HCT116 (cell line): ENCODE measurements at regions not wholly inside any gene's neighbourhood (a gene's known extent, or its start where the extent isn't known, plus 50 kb on each side); places are given as distances from the start of the nearest gene placed in this dataset.

Experiments used
- ATAC-seq: fragments of 200-7000 bp; cut with Tn5 transposase; 2 replicates; pipeline ENCODE4 v1.9.1; 2020; ENCODE audit warnings: mild to moderate bottlenecking, moderate library complexity
- BruUV-seq: library from RNA; stranded (reverse); fragments of 400-500 nt; replicated peaks from 2 replicates; lab custom pipeline; 2021; lab: Mats Ljungman, UMichigan
- CTCF ChIA-PET: fragments of 300-600 bp; sonication (Branson Sonifier 250); formaldehyde crosslinking; loops from one replicate; lab custom pipeline; 2021; ENCODE audit warnings: antibody characterized with exemption; lab: Charles Lee
- POLR2A ChIA-PET: fragments of 300-600, 350-600 bp; sonication (Branson Sonifier 250); formaldehyde crosslinking; loops from one replicate; lab custom pipeline; 2021; ENCODE audit warnings: antibody characterized with exemption; lab: Charles Lee
- RAD21 ChIA-PET, 2 experiments: fragments of 300-600 bp; sonication (Branson Sonifier 250); formaldehyde crosslinking; loops; one replicate each; lab custom pipeline; 2023; ENCODE audit warnings: low total read pairs in 2 of 2; ENCODE audit not compliant: uncharacterized antibody in 2 of 2, unreplicated experiment in 2 of 2, low non-redundant PET in 1 of 2; lab: Charles Lee
- DNase-seq: peaks from one replicate; pipeline ENCODE4 v3.0.0-alpha.2; 2010; ENCODE audit warnings: low read depth, low spot score
- H2AFZ ChIP-seq: fragments of 200-600 bp; shearing (Covaris generic), sonication (generic); 2 replicates; pipeline ENCODE4 v1.6.1; 2017; ENCODE audit warnings: low read depth, mixed run types, mixed read lengths, antibody characterized with exemption, low read length; ENCODE audit not compliant: poor library complexity, severe bottlenecking
- H3K27ac ChIP-seq: 2 replicates; pipeline ENCODE4 v1.5.1; 2012; ENCODE audit warnings: low read depth, low read length
- H3K27me3 ChIP-seq: fragments of 200-600 bp; sonication (generic); 2 replicates; pipeline ENCODE4 v1.6.1; 2016; ENCODE audit warnings: mixed run types, low read length, mixed read lengths; ENCODE audit not compliant: insufficient read depth
- H3K36me3 ChIP-seq, 2 experiments: fragments of 200-500 bp in 1 of 2; fragments of 200-600 bp in 1 of 2; sonication (Bioruptor generic) in 1 of 2; sonication (generic) in 1 of 2; 2 replicates each; pipeline versions ENCODE4 v1.5.1 to v1.6.1; 2014 to 2016; ENCODE audit warnings: low read length in 2 of 2, inconsistent platforms in 1 of 2, mixed read lengths in 1 of 2, mixed run types in 1 of 2; ENCODE audit not compliant: insufficient read depth in 2 of 2, control insufficient read depth in 1 of 2
- H3K4me1 ChIP-seq, 2 experiments: fragments of 200-600 bp in 1 of 2; sonication (generic) in 1 of 2; 2 replicates each; pipeline versions ENCODE4 v1.5.1 to v1.6.1; 2012 to 2017; ENCODE audit warnings: low read length in 2 of 2, inconsistent platforms in 1 of 2, mild to moderate bottlenecking in 1 of 2, mixed read lengths in 1 of 2, mixed run types in 1 of 2, moderate library complexity in 1 of 2; ENCODE audit not compliant: insufficient read depth in 2 of 2, control insufficient read depth in 1 of 2
- H3K4me2 ChIP-seq: fragments of 200-600 bp; sonication (generic); 2 replicates; pipeline ENCODE4 v1.6.1; 2017; ENCODE audit warnings: mixed run types, low read length, mixed read lengths
- H3K4me3 ChIP-seq, 2 experiments: fragments of 200-600 bp in 1 of 2; sonication (generic) in 1 of 2; replicated peaks in 1 of 2; 2 replicates each; pipeline ENCODE4 v1.5.1; 2011 to 2016; ENCODE audit warnings: low read length in 2 of 2, control low read depth in 1 of 2, low read depth in 1 of 2, mild to moderate bottlenecking in 1 of 2, mixed read lengths in 1 of 2, mixed run types in 1 of 2
- H3K79me2 ChIP-seq: fragments of 200-600 bp; sonication (generic); 2 replicates; pipeline ENCODE4 v1.6.1; 2017; ENCODE audit warnings: mild to moderate bottlenecking, mixed run types, low read length, moderate library complexity, mixed read lengths; ENCODE audit not compliant: insufficient read depth
- H3K9ac ChIP-seq: fragments of 200-600 bp; sonication (generic); 2 replicates; pipeline ENCODE4 v1.6.1; 2016; ENCODE audit warnings: low read length, mixed read lengths
- H3K9me2 ChIP-seq: fragments of 200-600 bp; sonication (generic), shearing (Covaris generic); 2 replicates; pipeline ENCODE4 v1.6.1; 2017; ENCODE audit warnings: mixed run types, mild to moderate bottlenecking, moderate library complexity; ENCODE audit not compliant: insufficient read depth
- H3K9me3 ChIP-seq, 2 experiments: fragments of 200-500 bp in 1 of 2; fragments of 200-600 bp in 1 of 2; sonication (Bioruptor generic) in 1 of 2; sonication (generic) in 1 of 2; 2 replicates each; pipeline ENCODE4 v1.6.1; 2014 to 2017; ENCODE audit warnings: low read length in 2 of 2, mixed read lengths in 2 of 2, inconsistent platforms in 1 of 2, low read depth in 1 of 2, mild to moderate bottlenecking in 1 of 2, mixed run types in 1 of 2, moderate library complexity in 1 of 2; ENCODE audit not compliant: control insufficient read depth in 1 of 2, insufficient read depth in 1 of 2
- H4K20me1 ChIP-seq: fragments of 200-600 bp; sonication (generic), shearing (Covaris generic); 2 replicates; pipeline ENCODE4 v1.6.1; 2017; ENCODE audit warnings: mixed run types, mild to moderate bottlenecking, moderate library complexity; ENCODE audit not compliant: insufficient read depth
- ATF3 ChIP-seq: IDR thresholded peaks from 2 replicates; pipeline ENCODE4 v1.6.1; 2012
- CEBPB ChIP-seq: IDR thresholded peaks from 2 replicates; pipeline ENCODE4 v1.6.1; 2012; ENCODE audit warnings: low read depth
- CTCF ChIP-seq, 3 experiments: fragments of 200-600 bp in 1 of 3; sonication (generic) in 1 of 3; IDR thresholded peaks in 2 of 3; conservative IDR thresholded peaks in 1 of 3; 2 replicates each; pipeline ENCODE4 v1.5.1; 2012 to 2017; ENCODE audit warnings: low read depth in 2 of 3, low read length in 2 of 3, antibody characterized with exemption in 1 of 3, borderline replicate concordance in 1 of 3, control low read depth in 1 of 3, mild to moderate bottlenecking in 1 of 3, mixed read lengths in 1 of 3, mixed run types in 1 of 3, moderate library complexity in 1 of 3; ENCODE audit not compliant: insufficient read depth in 1 of 3
- EZH2 ChIP-seq: fragments of 200-600 bp; sonication (generic); IDR thresholded peaks from 2 replicates; pipeline ENCODE4 v1.6.1; 2017; ENCODE audit warnings: antibody characterized with exemption, mixed run types
- EZH2phosphoT487 ChIP-seq: fragments of 200-600 bp; IDR thresholded peaks from 2 replicates; pipeline ENCODE4 v1.6.1; 2018; ENCODE audit warnings: antibody characterized with exemption, borderline replicate concordance
- FOSL1 ChIP-seq: IDR thresholded peaks from 2 replicates; pipeline ENCODE4 v1.6.1; 2012; ENCODE audit warnings: low read depth
- JUND ChIP-seq: IDR thresholded peaks from 2 replicates; pipeline ENCODE4 v1.6.1; 2012
- MAX ChIP-seq: IDR thresholded peaks from 2 replicates; pipeline ENCODE4 v1.6.1; 2012
- POLR2A ChIP-seq: IDR thresholded peaks from 2 replicates; pipeline ENCODE4 v1.7.0; 2011; ENCODE audit warnings: borderline replicate concordance; ENCODE audit not compliant: insufficient read depth, insufficient read length; ENCODE audit errors: extremely low read depth
- REST ChIP-seq: IDR thresholded peaks from 2 replicates; pipeline ENCODE4 v1.6.1; 2012; ENCODE audit warnings: low read depth
- SIN3A ChIP-seq: IDR thresholded peaks from 2 replicates; pipeline ENCODE4 v1.6.1; 2012; ENCODE audit warnings: low read depth
- SP1 ChIP-seq: IDR thresholded peaks from 2 replicates; pipeline ENCODE4 v1.6.1; 2012; ENCODE audit warnings: low read depth
- YY1 ChIP-seq: IDR thresholded peaks from 2 replicates; pipeline ENCODE4 v1.6.1; 2011; ENCODE audit warnings: low read length, low read depth, moderate library complexity, mild to moderate bottlenecking; ENCODE audit not compliant: insufficient replicate concordance; ENCODE audit errors: extremely low read depth
- ZBTB33 ChIP-seq: IDR thresholded peaks from 2 replicates; pipeline ENCODE4 v1.6.1; 2011; ENCODE audit warnings: mild to moderate bottlenecking, low read length, moderate library complexity; ENCODE audit not compliant: insufficient replicate concordance; ENCODE audit errors: extremely low read depth
- intact Hi-C: fragments of 100-400 bp; cut with micrococcal nuclease; formaldehyde crosslinking; loops from 2 replicates; pipeline ENCODE4 v1.10.0; 2022

- Histone ChIP-seq H3K9me3 (peaks cover 0 to 4% of the 10 kb centered on the region in 2 experiments; a peak in 1 of 4 replicates), H3K27ac (no peak overlapping the region), H3K27me3 (no peaks in the 10 kb centered on the region), H3K4me3 (no peak overlapping the region), H2AFZ (no peak overlapping the region), H3K9ac (no peak overlapping the region), H3K4me1 (peaks cover 12 to 26% of the 10 kb centered on the region in 2 experiments), H3K9me2 (no peaks in the 10 kb centered on the region), H3K79me2 (no peaks in the 10 kb centered on the region), H4K20me1 (no peaks in the 10 kb centered on the region), H3K36me3 (no peaks in the 10 kb centered on the region), H3K4me2 (no peak overlapping the region)
- POLR2A ChIA-PET, result interaction anchor here (0.6 kb wide), 1 partner anchor 79 kb away, joined by 4 read pairs; no protein-coding TSS in a partner anchor
- RAD21 ChIA-PET, result no interaction called here
- intact Hi-C loops, result no loop called here
- CTCF ChIA-PET, result no interaction called here
- no peak for DNase-seq
- TF ChIP-seq ATF3 (no peak), ZBTB33 (no peak), JUND (no peak), POLR2A (no peak), SIN3A (no peak), CTCF (IDR thresholded peaks at IDR 0.05 in 2 of 3, conservative IDR thresholded peaks at IDR 0.05 in 1 of 3; ENCODE audit: borderline replicate concordance in 1 of 3, insufficient read depth in 1 of 3, low read depth in 2 of 3, low read length in 2 of 3) (no peak), SP1 (no peak), EZH2phosphoT487 (no peak), FOSL1 (no peak), YY1 (no peak), CEBPB (no peak), EZH2 (no peak), REST (no peak), MAX (no peak)
- ATAC-seq, result no peak
- no TSS peak for BruUV-seq
Observed at GRCh38 chr12:124688356-124688992, 121.1 kb upstream of the NCOR2 start.
